HG03139 (cell line): ENCODE measurements at regions not wholly inside any gene's neighbourhood (a gene's known extent, or its start where the extent isn't known, plus 50 kb on each side); places are given as distances from the start of the nearest gene placed in this dataset.
"Not testable (repeated sequence)": the region's sequence is repeated elsewhere in the genome, so short reads cannot be mapped to it uniquely, and the experiment has no call there.

ENCODE experiments used
- ATAC-seq: cut with Tn5 transposase; IDR thresholded peaks from one replicate; pipeline ENCODE4 v1.9.1; 2021; ENCODE audit not compliant: unreplicated experiment

DNA sequence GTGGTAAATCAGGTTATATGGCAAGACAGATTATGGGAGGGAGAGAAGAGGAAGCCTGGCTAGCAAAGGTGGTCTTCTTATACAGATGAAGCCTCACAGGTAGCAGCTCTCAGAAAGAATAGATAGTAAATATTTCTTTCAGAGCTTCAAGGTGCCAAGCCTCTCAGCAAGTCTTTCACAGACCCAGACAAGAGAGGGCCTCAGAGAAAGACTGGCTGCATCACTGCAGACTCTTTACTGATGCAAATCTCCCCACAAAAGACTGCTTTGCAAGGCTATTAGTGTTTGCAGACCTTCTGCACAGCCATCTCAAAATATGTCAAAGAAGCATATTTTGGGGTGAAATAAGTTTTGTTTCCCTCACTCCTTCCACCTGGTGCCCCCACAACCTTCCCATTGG, 372.4 kb upstream of the RND3 start:
- ATAC-seq, result no peak

DNA sequence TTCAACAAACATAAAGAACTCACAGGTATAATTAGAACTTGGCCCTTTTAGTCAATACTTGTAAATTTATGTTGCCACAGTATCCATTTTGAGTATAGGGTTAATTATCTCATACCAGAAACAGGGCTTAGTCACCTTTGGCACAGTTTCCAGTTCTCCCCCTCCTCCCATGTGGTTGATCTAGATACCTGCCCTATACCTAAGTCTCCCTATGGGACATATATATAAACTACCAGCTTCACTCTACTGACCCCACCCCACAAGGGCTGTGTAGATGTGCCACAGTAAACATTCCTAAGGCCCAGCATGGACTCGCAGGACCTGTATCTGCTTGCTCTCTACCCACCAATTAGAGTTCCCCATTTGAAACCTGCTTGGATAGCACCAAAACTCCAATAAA, 371.7 kb upstream of the RND3 start:
- no peak for ATAC-seq

DNA sequence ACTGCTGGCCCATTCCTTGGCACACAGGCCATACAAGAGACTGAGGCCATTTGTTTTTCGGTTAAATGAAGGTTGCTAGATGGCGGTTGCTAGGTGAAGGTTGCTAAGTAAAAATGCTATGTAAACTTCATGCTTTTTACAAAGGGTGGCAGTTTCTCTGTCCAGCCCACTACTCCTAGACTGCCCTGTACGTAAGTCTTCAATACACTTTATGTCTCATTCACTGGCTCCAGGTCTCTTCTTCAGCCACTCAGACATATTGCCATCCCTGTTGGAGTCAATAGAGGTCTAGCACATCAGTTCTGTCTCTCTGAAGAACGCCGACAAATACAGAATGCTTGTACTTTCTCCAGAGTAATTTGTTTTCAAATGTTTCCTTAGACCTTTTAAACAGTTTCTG, 370.9 kb upstream of the RND3 start:
- ATAC-seq, result no peak

DNA sequence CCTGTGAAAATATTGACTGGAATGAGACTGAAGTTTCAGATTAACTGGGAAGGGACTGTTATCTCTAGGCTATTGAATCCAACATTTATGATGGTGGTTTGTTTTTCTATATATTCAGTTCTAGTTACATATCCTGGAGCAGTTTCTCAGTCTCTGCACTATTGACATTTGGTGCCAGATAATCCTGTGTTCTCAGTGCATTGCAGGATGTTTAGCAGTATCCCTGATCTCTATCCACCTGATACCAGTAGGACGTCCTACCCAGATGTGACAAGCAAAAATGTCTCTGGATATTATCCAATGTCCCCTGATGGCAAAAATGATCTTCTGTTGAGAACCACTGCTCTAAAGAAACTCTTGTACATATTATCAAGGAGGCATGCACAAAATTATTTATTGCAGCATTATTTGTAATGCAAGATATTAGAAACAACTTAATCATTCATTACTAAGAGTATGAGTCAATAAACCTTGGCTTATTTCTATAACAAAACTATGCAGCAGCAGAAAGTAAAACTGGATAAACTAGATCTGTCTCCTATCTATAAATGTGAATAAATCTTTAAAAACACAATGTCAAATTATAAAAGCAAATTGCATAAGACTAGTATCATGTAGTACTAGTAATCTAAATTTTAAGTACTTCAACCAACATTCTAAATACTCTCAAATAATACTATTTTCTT, 369.3 kb upstream of the RND3 start:
- ATAC-seq, result no peak

DNA sequence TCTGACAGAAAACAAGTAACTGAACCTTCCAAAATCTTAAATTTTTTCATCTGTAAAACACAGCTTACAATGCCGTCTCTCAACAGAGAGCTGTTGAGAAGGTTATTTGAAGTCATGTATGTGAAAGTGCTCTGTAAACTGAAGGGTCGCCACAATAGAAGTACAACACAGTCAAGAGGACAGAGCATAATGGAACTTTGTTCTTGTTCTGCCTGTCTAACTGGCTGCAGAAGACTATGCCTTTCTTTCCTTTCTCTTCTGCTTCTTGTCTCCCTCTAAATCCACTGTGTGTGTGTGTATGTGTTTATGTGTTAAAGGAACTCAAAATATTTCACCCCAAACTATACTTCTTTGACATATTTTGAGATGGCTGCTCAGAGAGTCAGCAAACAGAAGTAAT, 365.8 kb upstream of the RND3 start:
- no peak for ATAC-seq

DNA sequence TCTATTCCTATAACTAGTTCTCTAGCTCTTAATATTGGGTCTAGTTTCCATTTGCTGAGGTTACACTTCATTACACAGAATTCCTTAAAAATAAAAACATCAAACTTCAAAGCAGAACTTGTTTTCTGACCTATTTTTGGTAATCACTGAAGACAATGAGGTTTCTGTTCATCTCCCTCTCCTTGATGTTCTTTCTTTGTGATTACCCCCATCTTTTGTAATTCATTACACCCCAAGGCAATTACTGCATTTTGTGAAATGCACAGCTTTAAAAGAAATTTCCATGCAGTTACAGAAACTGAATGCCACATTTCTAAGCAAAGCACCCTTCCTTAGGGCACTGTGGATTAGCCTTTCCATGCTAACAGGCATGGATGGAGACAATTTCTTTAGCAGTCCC, 363.2 kb upstream of the RND3 start:
- ATAC-seq, result no peak

DNA sequence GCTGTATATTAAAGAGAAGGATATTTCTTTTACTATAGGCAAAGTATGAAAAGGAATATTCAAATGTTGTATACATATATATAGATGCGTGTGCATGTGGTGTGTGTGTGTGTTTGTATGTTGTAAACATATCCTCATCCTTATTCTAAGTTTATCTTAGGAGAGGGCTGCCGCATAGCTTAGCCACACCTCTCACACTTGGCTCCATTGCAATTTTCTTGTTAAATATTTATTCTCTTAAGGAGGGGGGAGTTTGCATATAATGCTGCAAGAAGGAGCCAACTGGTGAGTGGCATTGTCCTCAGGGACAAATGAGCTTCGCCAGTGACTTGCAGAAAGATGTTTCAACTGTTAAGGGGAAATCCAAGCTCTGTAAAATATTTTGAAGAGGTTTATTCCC, 360.1 kb upstream of the RND3 start:
- ATAC-seq, result no peak

DNA sequence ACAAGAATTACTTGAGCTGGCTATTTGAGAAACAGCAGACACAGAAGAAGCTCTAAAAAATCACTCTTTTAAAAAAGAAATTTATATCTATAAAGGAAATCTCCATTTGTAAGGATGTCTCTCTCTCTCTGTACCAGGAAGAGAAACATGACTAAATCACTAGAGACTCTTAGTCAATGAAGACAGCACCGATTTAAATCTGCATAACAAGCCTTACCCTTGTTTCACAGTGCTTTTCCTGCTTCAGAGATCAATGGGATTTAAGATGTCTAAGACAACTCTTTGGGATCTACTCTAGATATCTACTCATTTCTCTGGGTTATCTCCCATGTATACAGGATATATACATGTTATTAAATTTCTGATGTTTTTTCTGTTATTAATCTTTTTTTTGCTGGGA, 359.2 kb upstream of the RND3 start:
- no peak for ATAC-seq

DNA sequence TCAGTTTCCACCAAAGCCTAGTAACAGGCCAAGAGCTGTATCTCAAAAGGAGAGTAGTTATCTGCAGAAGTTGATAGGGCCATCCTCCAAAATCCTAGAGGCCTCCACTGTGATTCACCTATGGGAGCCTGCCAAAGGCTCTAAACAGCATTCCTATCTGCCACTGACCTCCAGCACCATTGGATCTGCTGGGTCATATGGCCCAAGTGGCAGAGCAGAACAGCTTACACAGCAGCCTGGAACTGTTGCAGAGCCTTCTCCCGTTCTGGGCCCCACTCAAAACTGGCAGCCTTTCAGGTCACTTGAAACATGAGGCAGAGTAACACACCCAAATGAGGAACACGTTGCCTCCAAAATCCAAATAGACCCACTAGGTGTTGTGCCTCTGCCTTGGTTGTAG, 345.2 kb upstream of the RND3 start:
- no peak for ATAC-seq

DNA sequence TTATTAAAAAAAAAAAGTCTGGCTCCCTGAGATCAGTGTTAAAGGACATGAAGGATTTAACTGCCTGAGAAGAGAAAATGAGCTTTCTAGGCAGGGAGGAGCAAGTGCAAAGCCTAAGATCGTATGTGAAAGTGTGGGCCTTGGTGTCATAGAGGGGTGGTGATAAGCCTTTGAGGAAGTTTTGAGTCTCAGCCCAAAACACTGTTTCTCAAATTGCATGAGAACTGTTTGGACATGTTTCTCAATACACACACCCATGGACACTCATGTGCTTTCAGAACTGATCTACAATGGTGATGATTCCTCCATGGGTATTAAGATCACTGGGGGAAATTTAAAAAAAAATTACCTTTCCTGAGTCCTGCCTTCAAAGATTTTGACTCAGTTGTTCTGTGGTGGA, 336.7 kb upstream of the RND3 start:
- no peak for ATAC-seq

DNA sequence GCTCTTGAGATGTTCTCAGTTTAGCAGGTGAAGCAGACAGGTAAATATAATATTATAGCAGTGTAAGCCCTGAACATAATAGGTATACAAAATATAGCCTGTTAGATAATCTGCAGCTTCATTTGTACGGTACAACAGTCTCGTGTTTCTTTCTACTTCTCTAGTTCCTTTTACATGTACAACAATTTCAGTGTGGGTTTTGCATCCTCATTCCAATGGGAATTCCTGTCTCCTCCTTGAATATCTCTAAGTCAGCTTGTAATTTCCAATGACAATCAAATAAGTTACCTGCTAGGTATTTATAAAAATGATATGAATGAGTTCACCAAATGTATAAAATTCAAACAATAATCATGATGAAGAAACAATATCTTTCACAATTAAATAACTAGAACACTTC, 330.0 kb upstream of the RND3 start:
- no peak for ATAC-seq

DNA sequence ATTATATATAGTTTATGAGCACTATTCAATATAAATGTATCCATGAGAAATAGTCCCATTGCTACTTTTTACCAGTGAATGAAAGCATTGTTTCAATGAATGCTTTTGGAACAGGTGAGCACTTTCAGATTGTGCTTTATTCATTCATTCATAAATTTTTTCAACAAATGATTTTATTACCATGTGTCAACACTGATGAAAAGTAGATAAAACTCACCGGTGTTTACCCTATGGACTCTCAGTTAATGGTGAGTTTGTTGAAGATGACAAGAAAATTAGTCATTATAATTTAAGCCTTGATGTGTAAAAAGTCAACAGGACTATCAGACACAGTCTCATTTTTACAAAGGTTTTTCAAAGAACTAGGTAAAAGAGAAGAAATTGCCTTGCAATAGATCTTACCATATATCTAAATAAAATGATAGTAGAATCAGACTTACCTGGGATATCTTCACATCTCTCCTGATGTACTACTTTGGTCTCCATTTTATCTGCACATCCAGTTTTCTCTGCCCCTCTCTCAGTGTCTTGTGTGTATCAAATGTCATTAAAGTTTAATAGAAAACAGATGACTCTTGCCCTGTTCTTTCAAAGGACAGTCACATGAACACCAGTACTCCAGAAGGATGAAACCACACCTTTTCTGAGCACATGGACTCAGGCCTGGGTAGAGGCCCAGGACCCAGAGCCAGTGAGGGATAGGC, 325.3 kb upstream of the RND3 start:
- ATAC-seq, result no peak

DNA sequence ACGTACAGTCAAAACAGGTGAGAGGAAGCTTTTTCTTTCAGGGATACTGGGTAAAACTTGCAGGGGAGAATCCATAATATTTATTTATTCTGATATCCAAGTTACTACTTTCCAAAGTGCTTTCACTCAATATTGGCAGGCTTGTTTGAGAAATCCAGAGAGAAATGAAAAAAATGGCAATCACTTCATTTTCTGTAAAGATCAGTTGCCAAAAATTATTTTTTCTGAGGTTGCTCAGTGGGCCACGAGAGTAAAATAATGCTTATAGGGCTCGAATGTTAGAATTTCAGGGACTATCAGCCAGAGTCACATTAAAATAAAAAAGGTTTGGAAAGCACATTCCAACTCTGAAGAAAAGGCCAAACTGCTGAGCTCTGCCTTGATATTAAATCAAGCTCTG, 324.6 kb upstream of the RND3 start:
- ATAC-seq, result no peak

DNA sequence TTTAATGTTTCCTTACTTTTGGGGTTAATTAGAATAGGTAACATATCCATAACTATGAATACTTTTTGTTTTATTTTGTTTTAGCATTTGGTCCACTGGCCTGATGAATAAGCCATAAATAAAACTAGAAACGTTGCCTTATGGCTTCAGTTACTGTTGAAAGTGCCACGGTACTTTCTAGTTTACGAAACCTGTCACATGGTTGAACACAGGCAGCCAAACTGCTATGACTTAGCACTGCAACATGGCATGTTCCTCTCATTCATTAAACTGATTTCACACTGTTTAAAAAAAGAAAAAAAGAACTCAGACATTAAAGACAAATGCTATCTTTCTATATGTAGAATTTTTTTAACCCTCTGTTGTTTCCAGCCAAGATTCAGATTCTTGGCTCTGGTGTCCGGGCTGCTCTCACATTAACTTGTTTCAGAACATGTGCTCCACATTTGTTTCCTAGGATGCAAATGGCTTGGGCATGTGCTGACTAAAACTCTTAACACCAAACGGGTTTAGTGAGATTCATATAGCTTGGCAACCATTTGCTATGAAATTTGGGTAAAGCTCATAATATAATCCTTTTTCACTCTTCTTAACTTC, 323.9 kb upstream of the RND3 start:
- ATAC-seq, result no peak

DNA sequence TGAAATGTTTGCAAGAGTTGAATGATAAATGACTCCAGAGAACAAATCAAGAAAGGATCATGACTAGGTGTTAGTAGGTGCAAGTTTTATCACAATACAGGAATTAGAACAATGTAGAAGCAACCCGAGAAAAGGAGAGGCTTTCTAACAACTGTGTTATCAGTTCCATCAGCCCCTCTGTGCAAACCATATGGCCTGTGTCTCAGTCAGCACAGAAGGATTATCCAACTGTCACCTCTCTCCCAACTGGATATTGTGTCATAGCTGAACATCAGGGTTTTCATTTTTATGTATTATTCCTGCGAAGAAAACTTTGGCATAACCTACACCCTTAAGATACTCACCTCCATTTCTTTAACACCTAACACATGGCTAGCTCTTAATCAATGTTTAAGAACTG, 321.6 kb upstream of the RND3 start:
- ATAC-seq, result no peak

DNA sequence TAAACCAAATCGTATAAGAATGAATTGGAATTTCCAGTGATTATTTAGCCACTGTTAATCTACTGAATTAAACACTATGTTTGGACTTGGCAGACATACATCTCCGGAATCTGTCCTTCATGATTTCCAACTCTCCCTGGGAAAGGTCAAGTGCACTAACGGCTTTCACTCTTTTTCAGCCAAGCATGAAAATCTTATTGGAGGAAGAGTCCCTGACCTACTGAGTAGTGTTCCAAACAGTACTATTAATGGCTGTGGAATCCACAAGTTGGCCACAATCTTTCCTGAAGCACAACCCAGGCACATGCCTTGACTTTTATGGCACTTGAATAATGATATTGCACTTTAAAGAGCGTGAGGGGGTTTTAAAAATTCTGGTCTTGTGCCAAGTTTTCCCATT, 318.9 kb upstream of the RND3 start:
- no peak for ATAC-seq

DNA sequence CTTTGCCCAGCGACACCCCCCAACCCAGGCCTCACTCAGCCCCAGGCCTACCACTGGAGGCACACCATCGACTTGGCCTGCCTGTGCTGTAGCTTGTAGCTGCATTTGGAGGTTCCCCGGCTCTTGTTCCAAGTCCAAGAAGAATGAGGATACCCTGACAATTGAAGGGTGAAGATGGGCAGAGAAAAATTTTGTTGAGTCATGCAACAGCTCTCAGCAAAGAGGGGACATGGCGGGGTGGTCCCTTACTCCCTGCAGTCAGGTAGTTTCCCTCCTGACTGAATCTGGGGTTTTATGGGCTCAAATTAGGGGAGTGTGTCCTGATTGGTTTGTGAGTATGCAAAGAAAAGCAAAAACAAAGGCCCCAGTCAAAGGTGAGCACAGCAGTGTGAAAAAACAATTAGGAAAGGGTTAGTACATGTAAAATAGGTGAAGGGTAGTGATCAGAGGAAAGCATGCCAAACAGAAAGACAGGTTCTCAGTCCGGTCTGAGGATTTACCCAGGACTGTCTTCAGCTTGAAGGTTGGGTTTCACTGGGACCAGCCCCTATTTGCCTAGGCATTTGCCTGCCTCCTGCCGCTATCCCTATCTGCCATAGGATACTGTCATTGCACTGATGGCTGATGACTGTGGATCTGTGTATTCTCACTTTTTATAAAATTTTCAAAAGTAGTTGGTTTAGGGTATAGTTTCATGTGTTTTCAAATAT, 316.4 kb upstream of the RND3 start:
- no peak for ATAC-seq

DNA sequence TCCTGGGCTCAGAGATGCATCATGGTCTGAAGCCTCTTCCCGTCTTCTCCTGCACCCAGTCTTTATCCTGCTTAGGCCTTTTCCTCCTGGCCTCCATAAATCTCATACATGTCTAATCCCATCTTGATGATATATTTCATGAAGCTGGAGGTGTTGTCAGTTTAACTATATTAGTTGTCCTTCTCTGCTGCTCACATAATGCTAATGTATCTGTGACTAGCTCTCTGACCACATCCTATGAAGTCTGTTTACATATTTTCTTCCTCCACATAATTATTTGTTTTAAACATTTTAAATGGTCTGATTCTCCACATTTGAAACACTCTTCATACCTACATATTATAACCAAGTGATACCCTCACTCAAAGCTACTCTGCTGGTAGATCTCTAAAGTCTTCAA, 315.2 kb upstream of the RND3 start:
- no peak for ATAC-seq

DNA sequence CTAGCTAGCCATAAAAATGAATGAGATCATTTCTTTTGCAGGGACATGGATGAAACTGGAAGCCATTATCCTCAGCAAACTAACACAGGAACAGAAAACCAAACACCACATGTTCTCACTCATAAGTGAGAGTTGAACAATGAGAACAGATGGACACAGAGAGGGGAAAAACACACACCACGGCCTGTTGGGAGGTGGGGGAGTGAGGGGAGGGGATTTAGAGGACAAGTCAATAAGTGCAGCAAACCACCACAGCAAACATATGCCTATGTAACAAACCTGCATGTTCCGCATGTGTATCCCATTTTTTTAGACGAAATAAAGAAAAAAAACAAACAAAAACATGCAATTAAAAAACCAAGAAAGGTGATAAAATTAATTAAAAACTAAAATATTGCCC, 308.8 kb upstream of the RND3 start:
- not testable (repeated sequence) for ATAC-seq

DNA sequence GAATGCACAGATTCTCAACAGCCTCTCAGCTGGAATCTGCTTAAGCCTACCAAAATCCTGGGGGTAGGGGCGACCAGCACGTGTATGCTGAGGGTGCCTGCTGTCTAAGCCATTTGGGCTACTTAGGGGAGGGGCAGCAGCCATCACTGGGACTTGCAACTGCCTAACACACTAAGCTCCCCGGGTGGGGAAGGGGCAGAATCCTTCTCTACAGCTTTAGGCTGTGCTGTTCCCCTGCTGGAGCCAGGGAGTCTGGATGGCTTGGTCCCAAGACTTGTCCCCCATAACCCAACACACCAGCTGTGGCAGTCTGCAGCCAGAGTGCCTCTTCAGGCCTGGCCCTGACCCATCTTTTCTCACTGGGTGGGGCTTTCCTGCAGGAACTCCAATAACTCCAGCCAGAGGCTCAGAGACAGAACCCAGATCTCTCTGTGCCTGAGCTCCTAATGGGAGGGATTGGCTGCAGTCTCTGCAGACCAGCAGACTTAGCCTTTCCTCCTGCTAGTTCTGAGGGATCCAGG, 305.4 kb upstream of the RND3 start:
- ATAC-seq, result no peak

DNA sequence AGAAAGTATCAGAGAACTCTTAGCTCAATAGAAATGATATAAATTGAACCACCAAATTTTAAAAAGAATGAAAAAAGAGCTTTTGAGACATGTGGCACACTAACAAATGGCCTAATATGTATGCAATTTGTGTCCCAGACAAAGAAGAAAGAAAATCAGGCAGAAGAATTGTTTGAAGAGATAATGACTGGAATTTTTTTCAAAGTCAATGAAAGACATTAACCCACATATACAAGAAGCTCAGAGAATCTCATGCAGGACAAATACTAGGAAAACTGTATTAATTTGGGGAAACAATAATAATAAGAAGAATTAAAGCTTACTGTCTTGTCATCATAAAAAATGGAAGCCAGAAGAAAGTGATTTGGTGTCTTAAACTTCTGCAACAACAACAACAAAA, 304.1 kb upstream of the RND3 start:
- ATAC-seq, result no peak

DNA sequence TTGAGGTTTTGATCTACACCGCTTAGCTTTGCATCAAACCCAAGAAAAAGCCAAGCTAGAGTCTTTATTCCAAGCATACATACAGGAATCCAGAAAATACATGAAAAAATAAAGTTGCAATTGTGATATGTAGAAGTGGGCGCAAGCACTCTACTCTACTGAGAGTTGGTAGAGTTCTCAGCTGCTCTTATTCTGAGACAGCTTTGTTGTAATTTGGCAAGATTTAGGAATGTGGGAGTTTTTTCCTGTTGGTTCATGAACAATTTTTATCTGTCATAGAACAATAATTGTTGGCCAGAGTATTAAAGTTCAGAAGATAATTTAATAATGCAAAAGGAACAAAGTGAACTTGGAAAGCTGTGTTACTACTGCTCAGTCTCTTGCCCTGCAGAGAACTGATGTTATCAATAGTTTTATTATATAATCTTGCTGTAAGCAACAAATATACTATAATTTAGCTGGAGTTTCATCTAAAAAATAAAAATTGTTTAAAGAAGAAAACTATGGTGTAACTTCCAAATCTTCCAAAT, 302.0 kb upstream of the RND3 start:
- no peak for ATAC-seq
